ES-I3 (cell line): ENCODE measurements at regions not wholly inside any gene's neighbourhood (a gene's known extent, or its start where the extent isn't known, plus 50 kb on each side); places are given as distances from the start of the nearest gene placed in this dataset.
"Not testable (repeated sequence)": the region's sequence is repeated elsewhere in the genome, so short reads cannot be mapped to it uniquely, and the experiment has no call there.

ENCODE experiments used
- H3K36me3 ChIP-seq: 2 replicates; pipeline ENCODE4 v1.6.1; 2013; ENCODE audit warnings: mild to moderate bottlenecking, low read length, control low read depth, moderate library complexity; ENCODE audit not compliant: insufficient read depth
- H3K4me1 ChIP-seq: 2 replicates; pipeline ENCODE4 v1.6.1; 2013; ENCODE audit warnings: mild to moderate bottlenecking, control low read depth, low read length; ENCODE audit not compliant: insufficient read depth
- H3K9ac ChIP-seq: 2 replicates; pipeline ENCODE4 v1.6.1; 2013; ENCODE audit warnings: low read depth, mild to moderate bottlenecking, low read length, moderate library complexity
- H3K9me3 ChIP-seq: 2 replicates; pipeline ENCODE4 v1.6.1; 2013; ENCODE audit warnings: mild to moderate bottlenecking, low read length, moderate library complexity; ENCODE audit not compliant: control insufficient read depth, insufficient read depth

DNA sequence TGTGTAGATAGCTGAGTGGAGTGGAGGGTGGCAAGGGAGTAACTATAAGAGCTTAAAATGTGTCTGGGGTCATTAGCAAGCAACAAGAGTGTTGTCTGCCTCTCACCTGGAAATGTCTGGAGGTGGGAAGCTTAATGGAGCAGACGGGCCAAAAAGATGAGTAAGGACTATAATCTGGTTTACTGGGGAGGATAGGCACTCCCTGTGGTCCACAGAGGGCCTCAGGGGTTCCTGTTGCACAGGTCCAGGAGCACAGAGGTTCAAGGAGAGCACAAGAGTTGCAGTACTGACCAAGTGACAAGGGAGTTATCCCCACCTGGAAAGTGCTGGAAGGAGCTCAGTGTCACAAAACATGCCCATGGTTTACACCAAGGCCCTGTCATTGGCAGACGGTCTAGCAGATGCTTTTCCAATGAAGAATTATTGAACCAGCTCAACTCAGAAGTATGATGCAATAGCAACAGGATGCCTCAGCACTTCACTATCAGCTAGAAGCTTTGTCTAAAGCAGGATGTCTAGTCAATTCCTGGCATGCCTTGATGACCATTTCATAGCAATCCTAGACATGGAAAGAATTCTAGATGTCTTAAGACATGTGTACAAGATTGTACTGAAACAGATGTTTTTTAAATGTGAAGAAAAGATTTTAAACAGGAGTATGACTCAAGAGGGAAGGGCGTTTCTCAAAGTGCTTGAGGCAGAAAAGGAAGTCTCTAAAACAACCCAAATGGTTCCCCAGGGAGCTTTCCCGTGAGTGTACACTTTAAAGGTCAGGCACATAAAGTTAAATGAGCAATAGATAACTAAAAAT is 62.9 kb upstream of the SERPINE2 start:
- Histone ChIP-seq H3K9me3 (no peaks in the 10 kb centered on the region), H3K36me3 (no peaks in the 10 kb centered on the region), H3K9ac (no peak overlapping the region), H3K4me1 (no peaks in the 10 kb centered on the region)

DNA sequence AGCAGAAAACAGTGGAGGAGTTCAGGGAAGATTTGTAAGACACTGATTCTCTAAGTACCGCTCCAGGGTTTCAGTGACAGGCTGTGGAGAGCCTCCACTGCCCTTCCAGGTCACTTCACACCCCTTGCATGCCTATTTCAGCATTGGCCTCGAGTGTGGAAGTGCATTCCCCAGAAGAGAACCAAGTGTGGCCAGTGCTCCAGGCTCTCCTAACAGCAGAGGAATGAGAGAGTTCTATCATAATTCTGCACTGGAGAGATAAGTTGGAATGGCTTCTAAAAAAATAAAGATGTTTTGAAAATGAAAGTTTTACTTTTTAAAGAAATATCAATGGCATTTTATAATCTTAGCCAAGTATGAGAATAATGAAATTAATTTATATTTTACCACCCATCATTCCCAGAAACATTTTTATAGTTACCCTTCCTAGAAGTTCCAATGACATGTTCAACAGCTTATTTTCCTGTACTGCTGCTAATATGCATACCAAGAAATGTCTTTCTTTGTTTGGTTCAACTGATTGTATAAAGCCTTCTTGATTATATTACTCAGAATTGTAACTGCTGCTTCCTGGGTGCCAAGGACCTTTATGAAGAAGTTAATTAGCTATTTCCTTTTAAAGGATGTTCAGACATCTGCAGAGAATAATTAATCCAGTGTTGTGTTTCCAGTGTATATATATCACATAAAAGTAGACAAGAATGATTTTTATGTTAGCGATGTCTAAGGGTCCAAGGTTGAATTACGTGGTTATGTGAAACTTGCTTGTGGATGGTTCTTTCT is 61.0 kb upstream of the SERPINE2 start:
- no peaks in the 10 kb centered on the region for H3K9me3 ChIP-seq
- H3K4me1 ChIP-seq = no peaks in the 10 kb centered on the region
- H3K9ac ChIP-seq = no peak overlapping the region
- H3K36me3 ChIP-seq = no peaks in the 10 kb centered on the region

DNA sequence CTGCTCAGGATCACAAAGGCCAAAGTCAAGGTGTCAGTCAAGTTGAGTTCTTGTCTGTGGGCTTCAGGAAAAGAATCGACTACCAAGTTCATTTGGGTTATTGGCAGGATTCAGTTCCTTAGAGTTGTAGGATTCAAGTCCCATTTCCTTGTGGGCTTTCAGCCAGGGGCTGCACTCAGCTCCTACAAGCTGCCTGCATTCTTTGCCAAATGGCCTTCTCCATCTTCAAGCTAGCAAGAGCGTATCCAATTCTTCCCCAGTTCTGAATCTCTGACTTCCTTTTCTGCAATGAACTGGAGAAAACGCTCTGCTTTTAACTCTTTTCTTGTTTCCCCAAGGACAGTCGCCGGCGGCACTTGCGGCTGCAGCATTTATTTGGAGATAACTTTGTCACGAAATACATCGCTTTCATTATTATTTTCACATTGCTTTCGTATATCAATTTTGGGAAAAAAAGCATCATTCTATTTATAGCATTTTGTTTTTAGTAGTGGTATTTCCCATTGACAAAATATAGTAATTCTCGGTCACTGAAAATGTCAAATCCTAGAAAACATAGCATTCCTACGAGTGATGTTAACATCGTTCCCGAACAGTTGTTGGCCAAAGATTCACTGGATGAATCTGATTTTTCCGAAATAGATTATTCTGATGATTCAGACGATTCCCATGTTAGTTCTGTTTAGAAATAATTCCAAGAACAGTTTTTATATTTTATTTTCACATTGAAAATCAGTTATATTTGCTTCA is 59.6 kb upstream of the SERPINE2 start:
- Histone ChIP-seq H3K9me3 (no peaks in the 10 kb centered on the region), H3K9ac (no peak overlapping the region), H3K36me3 (no peaks in the 10 kb centered on the region), H3K4me1 (no peaks in the 10 kb centered on the region)

DNA sequence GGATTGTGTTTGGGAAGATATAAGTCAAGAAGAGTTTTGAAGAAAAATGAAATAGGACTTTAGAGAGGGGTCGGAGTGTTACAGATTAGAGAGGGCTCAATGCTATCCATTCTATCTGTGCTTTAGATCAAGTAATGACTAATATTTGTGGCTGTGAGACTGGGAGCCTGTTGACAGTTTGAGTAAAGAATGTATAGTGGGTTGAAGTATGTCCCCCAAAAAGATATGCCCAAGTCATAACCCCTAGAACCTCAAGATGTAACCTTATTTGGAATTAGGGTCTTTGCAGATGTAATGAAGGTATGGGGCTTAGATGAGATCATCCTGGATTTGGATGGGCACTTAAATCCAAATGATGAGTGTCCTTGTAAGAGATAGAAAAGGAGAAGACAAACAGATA is 55.3 kb upstream of the SERPINE2 start:
- H3K9ac ChIP-seq = no peak overlapping the region
- H3K4me1 ChIP-seq = no peaks in the 10 kb centered on the region
- H3K36me3 ChIP-seq = no peaks in the 10 kb centered on the region
- H3K9me3 ChIP-seq = no peaks in the 10 kb centered on the region

DNA sequence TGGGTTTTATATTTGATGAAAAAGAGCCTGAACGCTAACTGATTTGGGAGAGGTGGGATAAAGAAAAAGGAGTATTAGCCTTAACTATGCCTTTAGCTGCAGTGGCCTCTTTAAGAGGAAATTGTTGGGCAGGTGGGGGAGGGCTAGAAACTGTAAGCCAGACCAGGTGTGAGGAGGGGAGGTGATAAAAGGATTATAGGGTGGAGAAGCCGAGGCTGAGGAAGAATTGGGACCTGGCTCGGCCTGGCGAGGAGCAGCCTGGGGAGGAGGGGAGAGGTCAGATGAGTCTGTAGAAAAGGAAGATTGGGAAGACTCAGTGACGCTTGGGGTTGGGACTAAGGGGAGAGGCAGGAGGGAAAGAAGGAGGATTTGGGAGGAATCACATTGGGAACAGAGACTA is 52.6 kb upstream of the SERPINE2 start:
- not testable (repeated sequence) for H3K9ac ChIP-seq, H3K36me3 ChIP-seq, H3K9me3 ChIP-seq, H3K4me1 ChIP-seq

DNA sequence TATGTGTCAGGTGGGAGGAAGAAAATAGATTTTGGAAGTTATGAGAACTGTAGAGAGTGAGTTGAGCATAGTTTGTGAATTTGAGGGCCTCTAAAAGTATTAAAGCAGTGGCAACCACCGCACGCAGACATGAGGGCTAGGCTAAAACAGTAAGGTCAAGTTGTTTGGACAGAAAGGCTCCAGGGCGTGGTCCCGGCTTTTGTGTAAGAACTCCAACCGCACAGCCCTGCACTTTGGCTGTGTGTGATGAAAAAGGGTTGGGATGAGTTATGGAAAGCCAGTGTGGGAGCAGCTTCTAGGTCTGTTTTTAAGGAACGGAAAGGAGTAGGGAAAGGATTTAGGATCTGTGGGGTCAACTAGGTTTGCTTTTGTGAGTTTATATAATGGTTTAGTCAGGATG is 50.5 kb upstream of the SERPINE2 start:
- H3K4me1 ChIP-seq, H3K9ac ChIP-seq, H3K36me3 ChIP-seq, H3K9me3 ChIP-seq: not testable (repeated sequence)
